ENCODE measurements at regions not wholly inside any gene's neighbourhood (a gene's known extent, or its start where the extent isn't known, plus 50 kb on each side); places are given as distances from the start of the nearest gene placed in this dataset.

DNA sequence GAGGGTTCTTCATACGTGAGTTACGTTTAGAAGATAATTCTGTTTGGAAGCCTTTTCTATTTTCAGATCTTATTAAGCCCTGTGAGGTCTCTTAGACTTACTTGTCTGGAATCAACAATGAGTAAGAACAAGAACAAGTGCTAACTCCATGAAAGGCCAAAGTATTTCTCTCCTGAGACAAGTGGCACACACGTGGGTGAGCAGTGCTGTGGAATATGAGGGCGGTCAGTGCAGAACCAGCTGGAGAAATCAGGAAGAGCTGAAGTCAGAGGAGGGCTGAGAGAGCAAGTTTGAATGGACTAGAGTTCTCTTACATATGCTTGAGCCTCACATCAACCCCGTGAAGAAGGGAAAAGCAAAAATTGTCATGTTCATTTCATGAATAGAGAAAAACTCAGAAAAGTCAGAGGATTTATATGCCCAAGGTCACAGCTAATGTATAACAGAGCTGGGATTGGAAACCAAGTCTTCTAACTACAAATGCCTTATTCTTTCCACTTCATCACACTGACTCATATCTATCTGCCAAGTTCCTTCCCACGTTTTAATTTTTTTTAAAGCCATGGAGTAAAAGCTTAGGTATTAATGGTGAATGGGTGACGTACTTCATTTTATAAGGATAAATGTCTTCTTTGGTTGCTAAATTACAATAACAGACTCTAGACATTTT is 201.3 kb upstream of the DTNBP1 start:
- H3K27me3 Mint-ChIP-seq, result peaks cover 9 to 22% of the 10 kb centered on the region in 2 donors
- H3K27ac Mint-ChIP-seq, result no peak overlapping the region

DNA sequence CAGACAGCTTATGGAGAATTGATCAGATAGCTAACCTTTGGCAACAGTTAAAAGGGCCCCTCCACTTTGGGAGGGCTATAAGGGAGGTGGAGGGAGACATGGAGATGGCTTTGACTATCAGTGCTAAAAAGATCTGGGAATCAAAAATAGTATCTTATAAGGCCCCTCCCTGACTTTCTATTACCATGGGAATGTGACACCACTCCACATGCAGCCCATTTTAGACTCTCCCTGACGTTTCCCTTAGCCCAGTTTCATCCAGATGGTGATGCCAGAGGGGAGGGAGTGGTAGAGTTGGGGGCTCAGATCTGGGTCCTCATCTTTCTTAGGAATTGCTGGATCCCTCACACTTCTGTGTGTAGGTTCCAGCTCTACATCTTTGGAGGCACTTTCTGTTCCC is 200.0 kb upstream of the DTNBP1 start:
- no peaks in the 10 kb centered on the region for H3K36me3 Mint-ChIP-seq (ENCODE audit: insufficient read depth)
- no peaks in the 10 kb centered on the region for H3K9me3 Mint-ChIP-seq
- H3K27me3 Mint-ChIP-seq, result peaks cover 0 to 22% of the 10 kb centered on the region in 2 donors
- no peak for DNase-seq
- no peaks in the 10 kb centered on the region for H3K4me1 Mint-ChIP-seq (ENCODE audit: low read depth in 2 of 2)
- no peak overlapping the region for H3K27ac Mint-ChIP-seq
- no peak overlapping the region for H3K4me3 Mint-ChIP-seq
- ATAC-seq (replicated peaks), result no peak

More for the DNA sequence above, 201.3 kb upstream of the DTNBP1 start:
- ATAC-seq (replicated peaks) (no peak), DNase-seq (no peak)
- H3K4me3 Mint-ChIP-seq, result no peak overlapping the region
- H3K9me3 Mint-ChIP-seq, result no peaks in the 10 kb centered on the region
- no peaks in the 10 kb centered on the region for H3K36me3 Mint-ChIP-seq (ENCODE audit: insufficient read depth)
- H3K4me1 Mint-ChIP-seq (ENCODE audit: low read depth in 2 of 2), result no peaks in the 10 kb centered on the region

GRCh38 chr6:15861486-15861885 is 198.7 kb upstream of the DTNBP1 start:
- Mint-ChIP-seq H3K4me1 (ENCODE audit: low read depth in 2 of 2) (no peaks in the 10 kb centered on the region), H3K27ac (no peak overlapping the region), H3K36me3 (ENCODE audit: insufficient read depth) (no peaks in the 10 kb centered on the region), H3K4me3 (no peak overlapping the region), H3K27me3 (peaks cover 0 to 22% of the 10 kb centered on the region in 2 donors), H3K9me3 (no peaks in the 10 kb centered on the region)
- DNase-seq (no peak), ATAC-seq (replicated peaks) (no peak)

GRCh38 chr6:15854826-15855710 is 192.2 kb upstream of the DTNBP1 start:
- Mint-ChIP-seq H3K4me1 (ENCODE audit: low read depth in 2 of 2) (no peaks in the 10 kb centered on the region), H3K27ac (no peak overlapping the region), H3K9me3 (no peaks in the 10 kb centered on the region), H3K36me3 (ENCODE audit: insufficient read depth) (no peaks in the 10 kb centered on the region), H3K4me3 (no peak overlapping the region), H3K27me3 (no peaks in the 10 kb centered on the region)
- DNase-seq (no peak), ATAC-seq (replicated peaks) (no peak)

- DNase-seq (no peak), ATAC-seq (replicated peaks) (no peak)
- H3K27ac Mint-ChIP-seq, result no peak overlapping the region
- no peak overlapping the region for H3K4me3 Mint-ChIP-seq
- H3K27me3 Mint-ChIP-seq, result no peaks in the 10 kb centered on the region
- no peaks in the 10 kb centered on the region for H3K4me1 Mint-ChIP-seq (ENCODE audit: low read depth in 2 of 2)
- no peaks in the 10 kb centered on the region for H3K36me3 Mint-ChIP-seq (ENCODE audit: insufficient read depth)
- H3K9me3 Mint-ChIP-seq, result no peaks in the 10 kb centered on the region
Measured at GRCh38 chr6:15854378-15854777, 191.6 kb upstream of the DTNBP1 start.

DNA sequence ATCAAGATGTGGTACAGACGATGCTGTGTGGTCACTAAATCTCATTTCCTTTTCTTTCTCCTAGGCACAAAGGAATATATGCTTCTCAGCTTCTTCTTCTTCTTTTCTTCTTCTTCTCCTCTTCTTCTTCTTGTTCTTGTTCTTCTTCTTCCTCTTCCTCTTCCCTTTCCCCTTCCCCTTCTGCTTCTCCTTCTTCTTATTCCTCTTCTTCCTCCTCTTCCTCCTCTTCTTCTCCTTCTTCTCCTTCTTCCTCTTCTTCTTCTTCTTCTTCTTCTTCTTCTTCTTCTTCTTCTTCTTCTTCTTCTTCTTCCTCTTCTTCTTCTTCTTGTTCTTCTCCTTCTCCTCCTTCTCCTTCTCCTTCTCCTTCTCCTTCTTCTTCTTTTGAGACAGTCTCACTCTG is 190.4 kb upstream of the DTNBP1 start:
- H3K4me1 Mint-ChIP-seq (ENCODE audit: low read depth in 2 of 2), result no peaks in the 10 kb centered on the region

DNA sequence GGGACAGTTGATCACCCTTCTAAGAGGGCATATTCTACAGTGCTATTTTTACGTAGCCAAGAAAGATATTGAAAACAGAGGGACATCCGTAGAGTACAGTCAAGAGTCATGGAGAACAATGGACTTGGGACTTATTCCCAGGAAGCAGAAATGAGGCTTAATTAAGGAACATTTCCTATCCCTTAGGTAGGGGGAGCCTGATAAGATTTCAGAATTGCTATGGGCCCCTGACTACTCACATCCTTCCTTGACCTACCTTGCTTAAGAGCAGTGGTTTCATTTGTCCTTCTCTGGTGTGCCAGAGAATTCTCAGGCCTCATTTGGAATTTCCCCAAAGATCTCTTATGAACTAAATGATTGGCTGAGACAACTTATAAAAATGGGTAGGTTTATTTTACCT is 189.5 kb upstream of the DTNBP1 start:
- no peaks in the 10 kb centered on the region for H3K4me1 Mint-ChIP-seq (ENCODE audit: low read depth in 2 of 2)
- no peaks in the 10 kb centered on the region for H3K36me3 Mint-ChIP-seq (ENCODE audit: insufficient read depth)
- no peak overlapping the region for H3K4me3 Mint-ChIP-seq
- H3K27me3 Mint-ChIP-seq, result no peaks in the 10 kb centered on the region
- DNase-seq, result no peak
- no peak overlapping the region for H3K27ac Mint-ChIP-seq
- H3K9me3 Mint-ChIP-seq, result no peaks in the 10 kb centered on the region
- ATAC-seq (replicated peaks), result no peak

More for the DNA sequence above, 190.4 kb upstream of the DTNBP1 start:
- no peaks in the 10 kb centered on the region for H3K27me3 Mint-ChIP-seq
- DNase-seq (no peak), ATAC-seq (replicated peaks) (no peak)
- no peak overlapping the region for H3K4me3 Mint-ChIP-seq
- H3K9me3 Mint-ChIP-seq, result no peaks in the 10 kb centered on the region
- no peaks in the 10 kb centered on the region for H3K36me3 Mint-ChIP-seq (ENCODE audit: insufficient read depth)
- H3K27ac Mint-ChIP-seq, result no peak overlapping the region

- H3K27ac Mint-ChIP-seq, result no peak overlapping the region
- ATAC-seq (replicated peaks), result no peak
- no peak for DNase-seq
- H3K27me3 Mint-ChIP-seq, result no peaks in the 10 kb centered on the region
- H3K4me3 Mint-ChIP-seq, result no peak overlapping the region
- no peaks in the 10 kb centered on the region for H3K4me1 Mint-ChIP-seq (ENCODE audit: low read depth in 2 of 2)
- H3K36me3 Mint-ChIP-seq (ENCODE audit: insufficient read depth), result no peaks in the 10 kb centered on the region
- H3K9me3 Mint-ChIP-seq, result no peaks in the 10 kb centered on the region
Measured at GRCh38 chr6:15849395-15849794, 186.6 kb upstream of the DTNBP1 start.

DNA sequence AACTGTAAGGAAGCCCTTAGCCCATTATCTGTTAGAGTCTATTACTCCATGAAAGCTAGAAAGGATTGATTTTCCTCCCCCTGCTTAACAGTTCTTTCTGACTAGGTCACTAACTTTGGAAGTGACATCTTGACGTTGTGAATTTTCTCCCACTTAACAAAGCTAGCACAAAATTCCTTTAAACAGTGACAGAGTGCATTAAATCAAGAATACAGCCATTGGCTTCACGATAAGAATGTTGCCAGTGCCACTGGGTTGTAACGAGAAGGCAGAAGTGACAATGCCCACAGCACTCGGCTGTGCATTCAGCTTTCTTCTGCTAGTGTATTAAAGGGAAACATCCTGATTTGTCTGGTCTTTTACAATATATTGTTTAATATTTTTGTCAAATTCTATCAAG is 182.7 kb upstream of the DTNBP1 start:
- Mint-ChIP-seq H3K36me3 (ENCODE audit: insufficient read depth) (no peaks in the 10 kb centered on the region), H3K27ac (no peak overlapping the region), H3K4me3 (no peak overlapping the region), H3K4me1 (ENCODE audit: low read depth in 2 of 2) (no peaks in the 10 kb centered on the region), H3K27me3 (peaks cover 8 to 15% of the 10 kb centered on the region in 2 donors), H3K9me3 (no peaks in the 10 kb centered on the region)
- no peak for ATAC-seq (replicated peaks)
- DNase-seq, result no peak

DNA sequence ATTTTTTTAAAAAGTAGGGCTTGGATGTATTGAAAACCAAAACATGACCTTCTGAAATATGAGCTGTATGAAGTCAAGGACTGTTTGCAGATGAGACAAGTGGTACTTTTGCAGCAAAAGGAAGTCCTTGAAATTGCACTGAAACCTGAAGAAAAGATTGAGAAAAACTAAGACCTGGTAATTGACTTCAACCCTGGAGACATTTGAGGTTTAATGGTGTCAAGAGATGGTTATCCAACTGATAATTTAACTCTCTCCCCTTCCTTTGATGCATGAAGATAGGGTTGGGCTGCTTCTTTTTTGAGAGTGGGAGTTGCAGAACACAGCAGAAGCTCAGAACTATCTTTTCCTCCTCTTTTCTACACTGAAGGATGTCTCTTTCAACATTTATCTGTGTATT is 180.9 kb upstream of the DTNBP1 start:
- Mint-ChIP-seq H3K4me1 (ENCODE audit: low read depth in 2 of 2) (no peaks in the 10 kb centered on the region), H3K27ac (no peak overlapping the region), H3K4me3 (no peak overlapping the region), H3K9me3 (no peaks in the 10 kb centered on the region), H3K36me3 (ENCODE audit: insufficient read depth) (no peaks in the 10 kb centered on the region), H3K27me3 (peaks cover 8 to 15% of the 10 kb centered on the region in 2 donors)
- ATAC-seq (replicated peaks) (no peak), DNase-seq (no peak)

DNA sequence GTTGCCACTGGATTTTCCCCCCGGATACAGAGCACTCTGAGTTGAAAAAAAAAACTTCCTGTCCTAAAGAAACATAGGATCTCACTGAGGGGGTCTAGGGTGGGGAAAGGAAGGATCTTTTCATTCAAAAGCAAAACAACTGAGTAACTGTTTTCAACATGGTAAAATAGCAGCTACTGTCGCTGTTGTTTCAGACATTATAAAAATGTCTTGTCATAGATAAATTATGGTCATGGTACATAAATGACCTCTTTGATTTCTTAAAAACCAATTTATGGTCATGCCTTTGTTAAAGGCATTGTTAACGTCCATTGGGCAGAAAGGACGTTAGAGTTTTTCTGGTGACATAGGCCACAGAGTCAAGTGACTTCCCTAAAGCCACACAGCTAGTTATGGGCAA is 180.4 kb upstream of the DTNBP1 start:
- DNase-seq, result no peak
- Mint-ChIP-seq H3K9me3 (no peaks in the 10 kb centered on the region), H3K27me3 (peaks cover 8 to 15% of the 10 kb centered on the region in 2 donors), H3K4me1 (ENCODE audit: low read depth in 2 of 2) (no peaks in the 10 kb centered on the region), H3K4me3 (no peak overlapping the region), H3K36me3 (ENCODE audit: insufficient read depth) (no peaks in the 10 kb centered on the region), H3K27ac (no peak overlapping the region)
- no peak for ATAC-seq (replicated peaks)

DNA sequence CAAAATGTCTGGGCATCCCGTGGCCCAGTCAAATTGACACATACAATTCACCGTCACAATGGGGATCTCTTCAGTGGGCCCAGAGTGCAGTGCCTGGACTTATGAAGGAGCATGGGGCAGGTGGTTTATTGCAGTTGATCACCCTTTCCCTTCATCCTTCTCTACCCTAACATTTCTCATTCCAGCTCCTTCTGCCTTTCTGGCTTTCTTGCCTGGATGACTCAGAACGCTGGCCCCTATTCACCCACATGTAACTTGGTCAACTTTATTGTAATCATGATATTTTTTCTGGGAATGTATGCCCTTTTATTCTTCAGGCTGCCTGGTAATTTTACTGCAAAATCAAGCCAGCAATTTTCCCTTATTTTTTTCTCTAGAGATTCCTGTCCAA is 179.9 kb upstream of the DTNBP1 start:
- Mint-ChIP-seq H3K9me3 (no peaks in the 10 kb centered on the region), H3K27ac (no peak overlapping the region), H3K36me3 (ENCODE audit: insufficient read depth) (no peaks in the 10 kb centered on the region), H3K27me3 (peaks cover 8 to 15% of the 10 kb centered on the region in 2 donors), H3K4me3 (no peak overlapping the region), H3K4me1 (ENCODE audit: low read depth in 2 of 2) (no peaks in the 10 kb centered on the region)
- ATAC-seq (replicated peaks) (no peak), DNase-seq (no peak)

- ATAC-seq (replicated peaks) (no peak), DNase-seq (no peak)
- Mint-ChIP-seq H3K36me3 (ENCODE audit: insufficient read depth) (no peaks in the 10 kb centered on the region), H3K27ac (no peak overlapping the region), H3K9me3 (no peaks in the 10 kb centered on the region), H3K27me3 (peaks cover 8 to 15% of the 10 kb centered on the region in 2 donors), H3K4me3 (no peak overlapping the region), H3K4me1 (ENCODE audit: low read depth in 2 of 2) (no peaks in the 10 kb centered on the region)
Measured at GRCh38 chr6:15841937-15842726, 179.3 kb upstream of the DTNBP1 start.
